Epidermal melanocyte (primary cell): ENCODE measurements at regions not wholly inside any gene's neighbourhood (a gene's known extent, or its start where the extent isn't known, plus 50 kb on each side); places are given as distances from the start of the nearest gene placed in this dataset.

Experiments used
- DNase-seq: peaks from one replicate; pipeline ENCODE4 v3.0.0; 2011; ENCODE audit warnings: low spot score; ENCODE audit not compliant: insufficient read length

DNA sequence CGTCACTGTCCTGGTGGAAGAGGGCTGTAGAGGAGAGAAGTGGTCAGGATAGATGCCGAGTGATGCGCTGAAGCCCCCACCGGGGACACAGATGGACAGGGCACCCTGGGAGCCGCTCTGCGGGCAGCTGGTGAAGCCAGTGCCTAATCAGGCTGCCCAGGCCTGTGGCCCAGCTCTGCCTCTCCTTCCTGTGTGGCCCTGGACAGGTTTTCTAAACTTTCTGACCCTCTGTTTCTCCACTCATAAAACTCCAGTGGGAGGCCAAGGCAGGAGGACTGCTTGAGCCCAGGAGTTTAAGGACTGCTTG, 86.1 kb downstream of the C5orf15 start:
- DNase-seq: no peak

GRCh38 chr5:133881576-133882388, 86.6 kb downstream of the C5orf15 start:
- DNase-seq: no peak

GRCh38 chr5:133878236-133878555, 90.2 kb downstream of the C5orf15 start:
- DNase-seq: no peak

GRCh38 chr5:133877351-133878235, 90.8 kb downstream of the C5orf15 start:
- no peak for DNase-seq

GRCh38 chr5:133876266-133876665, 92.2 kb downstream of the C5orf15 start:
- DNase-seq: no peak

GRCh38 chr5:133875179-133875578, 93.2 kb downstream of the C5orf15 start:
- DNase-seq: no peak

DNA sequence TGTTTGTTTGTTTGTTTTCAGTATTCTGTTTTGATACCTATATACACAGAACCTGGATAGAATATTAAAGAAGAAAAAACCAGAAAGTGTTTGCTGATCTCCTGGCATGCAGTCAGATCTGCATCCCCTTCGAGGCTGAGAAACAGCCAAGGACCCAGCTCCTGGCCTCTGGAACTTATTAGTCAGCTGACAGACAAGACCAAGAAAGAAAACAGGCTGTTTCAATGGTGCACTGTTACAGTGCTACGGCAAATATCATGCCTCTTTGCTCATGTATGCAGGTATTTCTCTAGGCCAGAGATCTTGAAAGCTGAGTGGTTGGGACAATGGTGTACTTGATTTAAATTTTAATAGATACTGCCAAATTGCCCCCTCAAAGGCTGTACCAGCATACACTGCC, 95.0 kb downstream of the C5orf15 start:
- no peak for DNase-seq

DNA sequence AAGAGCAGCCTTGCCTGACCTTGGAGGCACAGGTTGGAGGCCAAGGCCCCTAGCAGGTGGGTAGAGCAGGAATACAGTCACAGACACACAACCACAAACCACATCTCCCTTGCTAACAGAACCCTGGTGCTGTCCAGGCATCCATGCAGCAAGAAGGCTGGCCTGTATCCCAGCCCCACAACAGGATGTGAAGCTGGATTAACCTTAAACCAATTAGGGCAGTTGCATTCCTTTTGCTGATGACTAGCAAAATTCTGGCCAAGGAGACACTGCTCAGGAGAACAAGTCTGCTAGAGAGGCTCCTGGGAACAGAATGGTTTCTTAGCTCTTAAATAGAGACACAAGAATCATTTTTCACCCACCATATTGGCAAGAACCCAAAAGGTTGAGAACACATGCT, 97.8 kb downstream of the C5orf15 start:
- no peak for DNase-seq

DNA sequence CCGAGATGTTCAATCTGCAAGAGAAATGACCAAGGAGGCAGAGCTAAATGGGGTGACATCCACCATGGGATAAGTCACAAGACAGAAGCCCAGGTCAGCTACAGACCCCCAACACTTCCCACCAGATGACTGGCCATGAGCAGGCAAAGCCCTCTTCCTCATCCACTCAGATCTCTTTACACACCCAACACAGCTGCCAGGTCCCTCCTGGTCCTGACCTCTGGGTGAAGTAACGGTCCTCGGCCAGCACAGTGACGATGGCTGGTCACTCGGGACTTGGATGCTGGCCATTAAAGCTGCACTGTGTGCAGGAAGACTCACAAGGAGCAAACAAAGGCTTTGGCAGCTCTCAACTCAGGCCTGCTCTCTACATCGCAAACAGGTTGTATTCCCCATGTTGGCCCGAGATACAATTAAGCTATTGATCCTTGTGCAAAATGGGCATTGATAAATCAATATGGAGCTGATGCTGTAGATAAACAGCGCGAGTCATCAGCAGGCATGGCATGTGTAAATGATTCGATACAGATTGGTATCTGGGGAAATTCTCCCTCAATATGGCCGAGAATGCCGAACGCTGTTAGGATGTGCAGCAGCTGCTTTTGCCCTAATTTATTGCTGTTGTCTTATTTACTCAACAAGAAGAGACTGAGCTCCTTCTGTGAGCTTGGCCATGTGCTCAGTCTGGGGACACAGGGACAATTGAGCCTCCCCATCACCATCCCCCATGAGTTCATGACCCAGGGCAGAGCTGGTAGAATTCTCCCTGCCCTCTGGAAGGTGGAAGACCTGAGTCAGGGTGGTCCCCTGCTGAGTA, 98.7 kb downstream of the C5orf15 start:
- no peak for DNase-seq

DNA sequence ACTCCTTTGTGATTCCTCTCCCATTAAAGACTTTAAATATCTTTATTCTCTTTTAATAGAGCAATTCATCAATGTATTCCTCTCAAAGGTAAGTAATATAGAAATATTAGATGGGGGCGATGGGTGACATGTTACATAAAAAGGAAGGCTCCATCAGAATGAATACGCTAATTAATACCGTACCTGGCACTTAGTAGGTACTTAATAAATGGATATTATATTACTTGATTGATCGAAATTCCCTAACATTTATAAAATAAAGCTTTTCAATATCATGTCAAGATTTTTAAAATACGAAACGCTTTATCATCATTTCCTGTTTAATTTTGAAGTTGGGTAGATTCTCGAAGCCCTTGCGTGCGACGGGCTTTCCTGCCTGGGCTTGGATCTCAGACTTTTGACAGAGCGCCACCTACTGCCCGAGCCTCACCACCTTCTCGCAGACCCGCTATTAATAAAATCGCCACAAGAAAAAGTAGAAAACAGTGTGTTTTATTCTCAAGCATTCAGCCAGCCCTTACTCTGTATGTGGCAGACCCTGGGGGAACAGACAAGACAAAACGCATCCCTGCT, 99.4 kb downstream of the C5orf15 start:
- no peak for DNase-seq

- DNase-seq: no peak
These were observed 100.4 kb downstream of the C5orf15 start for GRCh38 chr5:133867851-133868545.

DNA sequence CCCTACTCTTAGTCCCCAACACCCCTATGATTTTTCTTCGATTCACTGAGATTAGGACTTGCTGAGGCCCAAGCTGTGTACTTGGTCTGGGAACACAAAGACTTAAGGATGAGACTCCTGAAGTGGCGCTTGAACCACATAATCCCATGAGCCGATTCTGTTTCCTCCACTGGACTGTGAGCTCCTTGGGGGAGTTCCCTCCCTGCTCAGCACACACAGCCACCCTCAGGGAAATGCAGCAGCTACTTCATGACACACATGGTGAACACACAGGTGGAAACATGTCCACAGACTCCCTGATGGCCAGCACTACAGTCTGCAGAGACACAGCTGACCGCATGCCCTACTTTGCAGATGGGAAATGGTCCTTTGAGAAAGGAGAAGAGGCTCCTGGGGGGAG, 101.1 kb downstream of the C5orf15 start:
- no peak for DNase-seq

DNA sequence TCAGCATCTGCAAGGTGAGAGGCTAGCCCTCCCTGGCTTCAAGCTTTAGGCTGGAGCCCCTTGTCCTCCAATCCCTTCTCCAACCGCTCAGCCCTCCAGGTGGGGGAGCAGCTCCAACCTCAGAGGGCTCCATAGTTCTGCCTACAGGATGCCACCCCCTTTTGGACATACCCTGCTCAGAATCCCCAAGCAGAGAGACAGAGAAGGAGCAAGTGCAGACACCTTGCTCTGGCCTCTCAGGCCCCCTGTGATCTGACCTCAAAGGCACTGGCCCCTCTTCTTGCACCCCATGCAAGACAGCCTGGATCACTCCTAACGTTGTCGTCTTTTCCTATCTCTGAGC, 101.6 kb downstream of the C5orf15 start:
- no peak for DNase-seq

GRCh38 chr5:133866160-133866902, 102.1 kb downstream of the C5orf15 start:
- DNase-seq: no peak

DNA sequence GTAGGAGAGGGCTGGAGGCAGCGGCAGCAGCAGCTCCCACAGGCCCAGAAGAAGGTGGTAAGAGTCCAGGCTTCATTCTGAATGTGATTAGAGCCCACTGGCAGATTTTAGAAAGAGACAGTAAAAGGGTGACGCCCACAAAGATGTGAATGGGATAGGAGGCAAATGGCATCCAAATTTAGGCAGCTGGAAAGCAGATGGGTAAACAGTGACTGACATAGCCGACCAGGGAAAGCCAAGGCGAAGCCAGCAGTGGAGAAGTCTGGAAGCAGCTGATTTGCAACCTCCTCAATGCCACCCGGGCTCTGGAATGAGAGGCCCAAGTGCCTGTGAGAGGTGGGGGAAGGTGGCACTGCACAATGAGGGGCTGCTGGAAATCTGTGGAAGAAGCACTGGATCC, 103.3 kb downstream of the C5orf15 start:
- DNase-seq: no peak

DNA sequence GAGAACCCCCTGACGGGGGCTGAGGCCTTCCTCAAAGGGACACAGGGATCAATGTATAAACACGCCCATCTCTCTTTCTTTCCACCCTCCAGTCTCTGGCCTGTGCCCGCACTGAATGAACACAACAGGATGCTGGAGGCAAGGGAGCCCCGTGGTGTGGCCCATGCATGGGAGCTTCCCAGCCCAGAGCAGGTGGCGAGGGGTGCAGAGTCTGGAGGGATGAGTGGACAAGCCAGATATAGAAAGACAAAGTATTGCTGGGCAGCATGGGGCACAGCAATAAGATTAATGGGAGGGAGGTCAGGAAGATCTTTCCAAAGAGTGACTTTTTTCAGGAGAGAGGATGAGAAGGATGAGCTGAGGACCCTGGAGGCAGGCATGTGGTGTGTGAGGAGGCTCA, 103.7 kb downstream of the C5orf15 start:
- DNase-seq: no peak

DNA sequence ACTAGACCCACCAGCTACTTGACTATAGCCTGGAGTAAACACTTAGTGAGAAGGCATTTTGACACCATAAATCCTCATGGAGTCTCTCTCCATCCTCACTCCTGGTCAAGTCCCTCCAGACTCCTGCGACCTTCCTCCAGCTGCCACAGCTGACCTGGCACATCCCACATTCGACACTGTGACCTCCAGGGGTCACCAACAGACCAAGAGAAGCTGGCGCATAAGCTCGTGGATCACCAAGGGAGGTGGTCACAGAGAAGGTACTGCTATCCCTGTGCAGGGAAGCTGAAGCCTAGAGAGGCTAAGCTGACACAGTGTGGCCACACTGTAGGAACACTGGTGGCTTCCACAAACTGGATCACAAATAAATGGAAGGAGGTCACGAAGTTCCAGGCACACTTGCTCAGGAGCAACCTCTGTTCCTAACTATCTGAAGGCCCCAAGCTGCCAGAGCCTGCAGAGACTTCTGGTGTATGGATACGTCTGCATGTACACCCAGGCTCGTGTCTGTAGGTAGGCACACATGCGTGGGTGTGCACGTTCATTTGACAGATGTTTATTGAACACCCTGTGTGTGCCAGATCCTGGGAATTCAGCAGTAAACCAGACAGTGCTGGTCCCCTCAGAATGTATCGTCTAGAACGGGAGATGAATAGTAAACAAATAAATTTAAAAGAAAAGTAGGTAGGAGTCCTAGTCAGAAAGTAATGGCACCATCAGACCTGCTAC, 104.4 kb downstream of the C5orf15 start:
- no peak for DNase-seq

DNA sequence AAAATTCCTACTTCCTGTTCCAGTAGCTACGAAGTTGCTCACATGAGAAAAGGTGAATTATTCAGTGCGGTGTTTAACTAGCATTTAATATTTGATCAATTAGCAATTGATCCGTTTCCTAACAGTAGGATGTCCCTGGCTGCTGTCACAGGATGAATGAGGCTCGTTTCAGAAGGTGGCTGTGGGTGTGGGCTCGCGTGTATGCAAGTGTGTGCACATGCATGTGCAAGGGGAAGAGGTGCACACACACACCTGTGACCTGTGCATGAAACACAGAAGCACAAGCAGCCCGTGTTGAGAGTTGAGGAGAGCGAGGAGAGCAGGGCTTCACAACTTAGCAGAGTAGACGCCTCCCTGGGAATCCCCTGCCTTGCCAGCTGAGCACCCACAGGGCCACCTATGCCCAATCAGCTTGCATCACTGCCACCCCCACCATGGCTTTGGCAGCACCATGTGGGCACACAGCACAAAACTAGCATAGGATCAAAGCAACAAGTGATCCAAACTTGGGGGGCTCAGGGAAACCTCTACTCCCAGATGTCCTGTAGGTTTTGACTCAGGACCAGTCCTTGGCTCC, 107.2 kb downstream of the C5orf15 start:
- no peak for DNase-seq

GRCh38 chr5:133859073-133859472, 109.4 kb downstream of the C5orf15 start:
- DNase-seq: no peak
